Hepatic stellate cell (primary cell): ENCODE measurements at regions not wholly inside any gene's neighbourhood (a gene's known extent, or its start where the extent isn't known, plus 50 kb on each side); places are given as distances from the start of the nearest gene placed in this dataset.
A peak's percentile ranks its signal among the peaks of the same experiment; 100 is the strongest.

Experiments
- DNase-seq: peaks from one replicate; pipeline ENCODE4 v3.0.0; 2011; ENCODE audit warnings: low spot score

DNA sequence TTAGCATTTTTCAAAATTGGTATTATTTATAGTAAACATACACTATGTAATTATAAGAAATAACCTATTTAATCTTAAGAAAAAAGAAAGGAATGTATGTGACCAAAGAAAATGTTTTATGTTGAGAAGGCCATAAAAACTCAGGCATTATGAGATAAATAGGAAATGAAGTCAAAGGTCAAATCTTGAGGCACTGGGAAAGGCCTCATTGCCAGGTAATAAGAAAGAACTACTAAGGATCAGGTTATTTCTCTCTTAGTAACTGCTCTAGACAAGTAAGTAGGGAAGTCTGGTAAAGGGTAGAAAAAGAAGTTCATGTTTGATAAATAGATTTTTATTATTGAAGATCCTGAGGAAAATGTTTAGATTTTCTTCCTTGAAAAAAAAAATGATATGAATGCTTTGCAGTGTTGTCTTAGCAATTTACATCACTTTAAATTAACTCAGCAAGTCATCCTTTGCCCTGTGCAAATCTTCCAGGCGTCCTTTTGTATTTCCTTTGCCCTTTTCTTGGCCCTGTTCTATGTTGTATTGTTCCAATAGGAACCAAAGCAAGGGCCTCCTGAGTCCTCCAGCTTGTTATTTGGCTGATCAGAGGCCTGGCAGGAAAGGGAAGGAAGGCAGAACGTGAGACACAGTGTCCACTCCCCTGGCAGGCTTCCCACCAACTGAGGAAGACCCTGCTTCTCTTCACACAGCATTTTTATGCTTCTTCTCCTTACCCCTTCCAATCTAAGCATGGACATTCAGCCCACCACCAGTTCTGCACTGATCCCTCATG, 260.4 kb upstream of the MIR17HG start:
- no peak for DNase-seq

DNA sequence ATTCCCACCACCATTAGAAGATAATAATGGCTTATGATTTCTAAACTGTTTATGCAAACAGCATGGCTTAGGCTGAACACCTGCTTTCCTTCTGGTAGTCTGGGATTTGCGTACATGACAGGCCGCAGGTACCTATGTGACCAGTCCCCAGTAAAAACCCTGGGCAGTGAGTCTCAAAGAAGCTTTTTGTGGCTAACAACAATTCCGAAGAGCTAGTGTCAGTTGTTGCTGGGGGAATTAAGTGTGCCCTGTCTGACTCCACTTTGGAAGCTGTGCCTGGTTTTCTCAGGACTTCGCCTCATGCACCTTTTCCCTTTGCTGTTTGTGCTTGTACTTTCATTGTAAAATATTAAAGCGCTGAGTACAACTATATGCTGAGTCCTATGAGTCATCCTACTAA, 250.2 kb upstream of the MIR17HG start:
- no peak for DNase-seq

DNA sequence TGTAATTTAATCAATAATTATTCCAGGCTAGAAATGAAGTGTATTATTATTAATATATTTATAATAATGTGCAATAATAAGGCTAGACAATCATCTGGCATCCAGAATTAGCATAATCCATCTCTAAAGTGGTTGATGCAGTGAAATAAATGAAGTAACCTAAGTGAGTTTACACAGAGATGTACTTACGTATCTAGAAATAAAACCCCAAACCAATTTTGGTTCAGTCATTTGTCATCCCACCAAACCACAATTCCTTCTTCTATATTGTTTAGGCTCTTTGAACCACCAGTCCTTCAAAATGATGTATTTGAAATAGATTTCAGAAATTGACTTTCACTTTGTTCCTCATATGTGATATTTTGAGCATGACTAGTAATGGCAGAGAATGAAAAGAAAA, 247.6 kb upstream of the MIR17HG start:
- no peak for DNase-seq

DNA sequence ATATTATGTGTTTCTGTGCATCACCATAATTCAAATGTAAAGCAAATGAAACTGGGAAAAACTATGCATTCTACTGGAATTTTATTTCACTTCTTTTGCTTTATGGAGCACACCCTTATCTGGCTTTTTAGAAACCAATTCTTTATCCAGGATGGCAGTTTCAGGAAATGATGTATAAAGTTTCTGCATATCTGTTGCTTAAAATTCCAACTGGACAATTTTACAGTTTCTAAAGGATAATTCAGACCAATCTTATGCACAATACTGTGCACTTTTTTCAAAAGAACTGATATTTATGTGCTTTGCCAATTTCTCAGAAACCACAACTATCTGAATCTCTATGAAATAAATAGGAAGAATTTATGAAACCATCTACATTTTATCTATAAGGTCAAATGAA, 246.5 kb upstream of the MIR17HG start:
- DNase-seq, result no peak

DNA sequence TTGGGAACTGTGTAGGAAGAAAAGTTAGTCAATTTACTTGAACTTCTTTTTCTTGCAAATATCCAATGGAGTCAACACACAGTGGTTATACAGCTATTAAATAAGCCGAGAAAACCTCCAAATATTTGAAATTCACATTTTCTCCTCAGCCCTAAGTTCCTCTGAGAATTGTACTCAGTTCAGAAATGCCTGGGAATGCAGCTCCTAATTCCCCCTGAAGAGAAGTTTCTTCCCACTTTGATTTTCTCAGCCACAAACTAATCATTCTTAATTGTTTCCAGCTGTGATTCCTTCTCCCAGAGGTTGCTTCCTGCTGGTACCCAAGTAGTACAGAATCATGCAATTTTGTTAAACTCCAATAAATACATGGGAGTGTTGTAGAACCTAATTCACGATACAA, 246.1 kb upstream of the MIR17HG start:
- DNase-seq, result no peak

DNA sequence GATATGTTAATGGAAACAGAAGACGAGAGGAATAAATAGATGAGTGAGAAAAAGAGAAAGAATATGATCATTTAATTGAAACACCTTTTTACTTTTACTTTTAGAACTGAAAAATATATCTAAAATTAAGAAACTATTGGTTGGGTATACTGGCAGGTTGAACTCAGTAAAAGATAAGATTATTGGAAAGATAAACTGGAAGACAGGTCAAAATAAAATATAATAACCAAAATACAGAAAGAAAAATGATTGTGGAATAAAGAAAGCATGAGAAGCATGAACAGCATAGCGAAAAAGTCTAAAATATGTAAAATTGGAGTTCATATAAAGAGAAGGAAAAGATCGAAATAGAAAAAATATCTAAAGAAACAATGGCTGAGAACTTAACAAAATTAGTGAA, 242.2 kb upstream of the MIR17HG start:
- no peak for DNase-seq

DNA sequence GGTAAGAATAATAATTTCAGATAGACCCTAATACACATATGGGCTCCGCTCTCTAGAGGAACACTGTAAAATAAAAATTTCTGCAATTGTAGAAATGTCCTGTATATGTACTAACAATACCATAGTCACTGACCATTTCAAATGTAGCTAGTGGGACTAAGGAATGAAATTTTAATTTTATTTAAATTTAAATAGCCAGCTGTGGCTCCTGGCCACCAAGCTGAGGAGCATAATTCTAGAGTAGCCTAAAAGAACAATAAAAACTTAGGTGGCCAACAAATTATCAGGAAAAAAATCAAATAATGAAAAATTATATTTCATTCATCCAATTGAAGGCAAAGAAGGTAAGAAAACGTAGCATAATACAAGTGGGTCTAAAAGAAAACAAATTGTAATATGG, 240.9 kb upstream of the MIR17HG start:
- no peak for DNase-seq

DNA sequence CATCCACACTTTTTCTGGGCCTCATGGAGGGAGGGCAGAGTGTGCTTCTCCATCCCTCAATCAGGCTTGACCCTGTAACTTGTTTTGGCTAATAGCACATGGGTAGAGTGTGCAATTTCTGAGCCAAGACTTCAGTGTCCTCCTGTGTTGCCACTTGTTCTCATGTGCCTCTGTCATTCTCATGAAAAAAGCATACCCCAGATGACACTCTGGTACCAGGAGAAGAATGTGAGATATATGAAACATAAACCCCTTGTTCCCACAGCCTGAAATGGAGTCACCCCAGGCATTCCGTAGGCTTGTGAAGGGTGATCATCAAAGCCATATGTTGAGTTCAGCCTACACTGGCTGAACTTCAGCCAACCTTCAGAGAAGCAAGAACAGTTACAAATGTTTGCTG, 239.2 kb upstream of the MIR17HG start:
- no peak for DNase-seq

DNA sequence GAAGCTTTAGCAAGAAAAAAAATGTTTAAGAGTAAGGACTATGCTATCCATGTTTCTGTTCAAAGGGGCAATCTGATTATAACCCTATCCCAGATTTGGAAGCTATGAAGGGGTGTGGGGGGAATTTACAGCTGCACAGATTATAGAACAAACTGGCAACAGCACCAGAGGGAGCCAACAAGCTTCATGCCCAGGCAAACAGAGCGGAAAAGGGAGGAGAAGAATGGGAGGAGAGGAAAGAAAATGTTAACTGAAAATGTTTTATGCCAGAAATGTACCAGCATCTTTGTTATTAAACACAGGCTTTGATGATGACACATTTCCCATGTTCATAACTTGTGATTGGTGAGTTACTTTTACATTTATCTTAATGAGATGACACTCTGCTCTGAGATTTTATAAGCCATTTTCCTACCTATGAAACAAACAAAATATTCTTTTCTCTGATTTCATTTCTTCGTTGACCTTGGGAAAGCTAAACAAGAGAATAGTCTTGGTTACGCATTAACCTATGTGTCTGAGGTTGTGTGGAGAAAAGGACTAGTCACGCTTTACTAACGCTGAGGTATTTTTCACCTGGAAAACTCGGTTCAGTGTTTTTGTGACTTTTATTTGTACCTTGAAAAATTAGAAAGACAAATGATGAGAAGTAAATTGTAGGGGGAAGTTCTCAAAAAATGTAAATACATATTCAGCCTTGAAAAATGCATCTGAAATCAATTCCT, 235.8 kb upstream of the MIR17HG start:
- no peak for DNase-seq

DNA sequence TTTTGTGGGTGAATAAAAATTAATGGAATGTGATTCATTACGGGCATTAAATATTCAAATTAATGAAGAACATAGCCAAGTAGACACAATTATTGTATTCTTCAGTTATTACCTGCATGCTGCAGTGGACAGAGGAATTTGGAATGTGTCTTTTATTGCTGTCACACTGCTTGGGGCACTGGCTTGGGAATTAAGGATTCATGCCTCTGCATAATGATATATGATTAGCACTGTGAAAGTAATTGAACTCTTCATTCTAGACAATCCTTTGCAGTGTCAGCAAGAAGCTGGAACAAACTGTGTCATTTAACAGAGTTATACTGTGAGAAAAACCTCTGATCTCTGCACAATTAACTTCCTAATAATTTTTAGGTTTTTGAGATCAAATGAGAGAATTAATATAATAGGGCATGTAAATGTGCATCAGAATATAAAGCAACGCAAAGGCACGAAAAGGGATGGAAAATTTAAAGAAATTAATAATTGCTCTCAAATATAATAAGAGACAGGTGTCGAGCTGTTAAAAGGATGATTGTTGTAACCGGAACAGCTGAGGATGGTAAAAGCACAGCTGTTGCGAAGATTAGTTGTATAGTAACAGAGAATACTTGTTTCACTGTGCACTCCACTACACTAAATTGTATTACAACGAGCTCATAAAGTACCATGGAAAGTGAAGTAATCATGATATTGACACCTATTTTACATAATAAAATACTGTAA, 235.1 kb upstream of the MIR17HG start:
- no peak for DNase-seq

DNA sequence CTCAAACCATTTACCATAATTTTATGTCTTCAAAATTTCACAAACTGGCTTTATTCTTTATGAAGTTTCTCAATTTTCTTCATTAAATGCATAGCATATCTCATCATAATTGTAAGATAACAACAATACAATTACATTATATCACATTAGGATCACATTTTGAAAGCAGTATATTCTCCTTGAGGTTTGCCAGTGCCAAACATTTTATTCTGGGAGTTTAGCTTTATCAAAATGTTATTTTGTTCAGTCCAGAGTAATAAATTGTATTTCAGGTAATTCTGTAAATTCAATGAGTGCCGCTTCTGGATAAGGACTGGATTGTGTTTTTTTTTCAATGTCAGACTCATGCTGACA, 234.6 kb upstream of the MIR17HG start:
- no peak for DNase-seq

DNA sequence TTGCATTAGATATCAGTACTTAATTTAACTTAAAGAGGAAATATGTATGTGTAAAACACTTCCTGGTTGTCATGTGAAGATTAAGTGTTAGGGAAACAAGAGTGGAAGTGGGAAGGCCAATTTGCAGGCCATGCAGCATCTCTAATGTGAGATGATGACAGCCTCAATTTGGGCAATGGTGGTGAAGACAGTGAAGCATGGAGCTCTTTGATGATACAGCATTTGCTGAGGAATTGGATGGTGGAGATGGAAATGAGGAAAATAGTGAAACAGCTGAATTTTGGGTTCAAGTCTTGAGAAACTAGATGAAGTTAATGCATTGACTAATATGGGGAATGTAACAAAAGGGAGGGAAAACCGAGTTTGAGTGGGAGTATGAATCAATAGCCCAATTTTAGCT, 231.7 kb upstream of the MIR17HG start:
- DNase-seq, result no peak

DNA sequence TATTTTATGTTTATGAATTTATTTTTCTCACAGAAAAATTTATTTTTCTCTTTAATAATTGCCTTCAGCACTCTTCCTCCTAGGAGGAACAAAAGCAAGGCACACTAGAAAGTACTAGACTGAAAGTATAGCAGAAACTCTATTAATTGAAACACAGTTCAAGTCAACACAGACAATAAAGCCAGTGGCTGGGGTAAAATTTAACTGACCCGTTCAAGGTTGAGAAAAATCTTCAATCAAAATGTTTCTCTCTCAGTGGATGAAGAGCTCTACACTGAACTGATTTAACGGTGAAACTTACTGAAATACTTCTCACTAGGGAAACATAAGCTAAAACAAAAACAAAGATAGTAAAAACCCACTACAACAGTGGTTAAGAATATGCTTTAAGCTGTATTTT, 230.1 kb upstream of the MIR17HG start:
- no peak for DNase-seq

DNA sequence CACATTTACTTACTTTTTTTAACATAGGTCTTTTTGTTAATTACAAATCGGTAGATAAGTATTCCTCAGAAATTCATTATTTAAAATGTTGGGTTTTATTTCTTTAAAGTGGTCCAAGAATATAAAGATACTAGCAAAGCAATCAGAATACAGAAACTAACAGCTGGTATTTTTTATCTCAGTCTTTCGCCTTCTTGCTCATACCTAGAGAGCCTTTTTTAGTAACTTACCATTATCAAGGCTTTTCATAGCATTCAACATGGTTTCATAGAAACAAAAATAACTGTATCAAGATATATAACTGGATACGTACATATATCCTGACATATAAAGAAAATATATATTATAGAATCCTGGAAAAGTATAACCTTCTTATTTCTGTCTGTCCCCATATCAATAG, 227.8 kb upstream of the MIR17HG start:
- DNase-seq, result no peak

DNA sequence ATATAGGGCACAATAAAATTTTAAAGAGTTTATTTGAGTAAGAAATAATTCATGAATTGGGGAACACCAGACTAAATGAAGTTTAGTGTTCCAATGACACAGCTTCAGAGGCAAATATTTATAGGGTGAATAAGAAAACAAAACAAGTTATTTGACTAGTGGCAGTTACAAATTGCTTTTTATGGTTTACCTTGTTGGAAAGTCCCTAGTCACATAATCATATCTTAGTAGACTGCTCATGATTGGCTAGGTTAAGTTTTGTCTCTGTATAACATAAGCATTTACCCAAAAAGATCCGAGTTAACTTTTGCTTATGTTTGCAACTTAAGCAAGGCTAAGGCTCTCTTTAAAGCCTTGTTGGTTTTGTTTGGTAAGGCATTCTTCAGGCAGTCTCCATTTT, 224.7 kb upstream of the MIR17HG start:
- DNase-seq, result no peak

DNA sequence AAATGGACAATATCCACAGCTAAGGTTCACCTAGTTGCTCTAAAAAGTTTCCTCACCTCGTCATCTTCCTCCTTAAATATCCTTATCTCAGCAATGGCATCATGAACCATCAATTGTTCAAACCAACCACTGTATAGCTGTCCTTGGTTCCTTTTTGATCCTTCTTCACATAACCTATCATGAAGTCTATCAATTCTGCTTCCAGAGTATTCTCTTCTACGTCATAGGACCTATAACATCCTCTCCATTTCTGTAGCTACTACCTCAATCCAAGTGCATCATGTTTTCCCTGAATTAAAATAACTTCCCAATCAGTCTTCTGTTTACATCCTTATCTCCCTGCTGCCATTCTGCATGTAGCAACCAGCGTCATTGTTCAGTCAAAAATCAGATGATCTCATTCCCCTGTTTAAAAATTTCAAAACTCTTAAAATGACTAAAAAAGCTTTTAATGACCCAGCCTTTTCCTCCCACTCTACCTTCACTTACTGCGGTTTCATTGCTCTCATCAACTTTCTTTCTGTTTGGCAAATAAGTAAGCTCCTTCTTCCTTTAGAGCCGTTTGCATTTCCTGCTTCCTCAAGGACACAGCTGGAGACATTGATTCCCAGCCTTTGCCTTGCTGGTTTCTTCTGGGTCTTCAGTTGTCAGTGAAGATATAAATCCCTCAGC, 223.9 kb upstream of the MIR17HG start:
- no peak for DNase-seq

DNA sequence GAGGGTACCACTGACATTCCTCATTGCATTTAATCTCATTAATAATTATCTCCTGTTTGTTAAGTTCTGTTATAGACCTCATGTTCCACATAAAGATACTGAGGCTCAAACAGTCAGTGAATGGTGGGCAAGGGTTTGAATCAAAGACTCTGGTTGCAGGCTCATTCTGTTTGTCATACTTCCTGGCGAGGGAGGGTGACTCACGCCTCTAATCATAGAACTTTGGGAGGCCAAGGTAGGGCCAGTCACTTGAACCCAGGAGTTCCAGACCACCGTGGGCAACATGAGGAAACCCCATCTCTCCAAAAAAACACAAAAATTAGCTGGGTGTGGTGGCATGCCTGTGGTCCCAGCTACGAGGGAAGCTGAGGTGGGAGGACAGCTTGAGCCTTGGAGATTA, 220.7 kb upstream of the MIR17HG start:
- DNase-seq, result no peak

DNA sequence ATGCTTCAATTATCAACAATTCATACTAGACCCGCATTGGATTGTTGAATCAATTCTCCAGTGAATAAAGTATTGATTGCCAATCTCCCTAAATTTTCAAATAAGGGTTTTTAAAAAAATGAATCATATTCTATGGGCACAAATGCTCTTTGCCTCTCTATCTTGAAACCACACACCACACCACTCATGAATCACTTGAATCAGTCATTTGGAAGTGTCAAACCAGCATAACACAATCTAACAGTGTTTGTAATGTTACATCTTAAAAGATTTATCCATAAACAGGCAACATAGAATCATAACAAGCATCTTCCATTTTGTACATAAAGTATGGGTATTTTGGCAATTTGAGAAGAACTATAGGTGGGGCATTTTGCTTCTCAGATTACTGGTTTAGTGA, 219.5 kb upstream of the MIR17HG start:
- no peak for DNase-seq

DNA sequence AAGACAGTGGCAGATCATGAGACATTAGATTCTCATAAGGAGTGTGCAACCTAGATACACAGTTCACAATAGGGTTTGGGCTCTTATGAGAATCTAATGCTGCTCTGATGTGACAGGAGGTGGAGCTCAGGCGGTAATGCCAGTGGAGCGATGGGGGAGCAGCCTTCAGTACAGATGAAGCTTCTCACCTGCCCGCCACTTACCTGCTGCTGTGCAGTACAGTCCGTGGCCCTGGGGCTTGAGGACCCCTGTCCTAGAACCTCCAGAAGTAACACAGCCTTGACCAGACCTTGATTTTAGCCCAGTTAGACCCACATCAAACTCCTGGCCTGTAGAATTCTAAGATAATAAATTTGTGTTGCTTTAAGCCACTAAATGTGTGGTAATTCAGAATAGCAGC, 215.1 kb upstream of the MIR17HG start:
- DNase-seq, result no peak

DNA sequence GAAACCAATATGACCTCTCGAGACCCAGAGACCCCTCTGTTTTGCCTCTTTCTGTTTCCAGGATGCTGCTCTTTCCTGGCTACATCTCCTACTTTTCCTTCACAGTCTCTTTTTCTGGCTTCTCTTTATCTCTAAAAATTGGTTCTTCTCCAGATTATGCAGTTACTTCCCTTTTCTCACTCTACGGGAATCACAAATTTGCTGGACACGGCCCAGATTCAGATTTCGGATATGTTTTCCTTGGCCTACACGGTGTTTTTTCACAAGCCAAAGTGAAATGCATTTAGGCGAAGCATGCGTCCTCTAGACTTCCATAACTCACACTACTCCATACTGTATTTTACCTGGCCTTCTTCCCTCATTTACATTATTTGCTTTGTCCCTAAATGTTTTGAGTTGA, 214.7 kb upstream of the MIR17HG start:
- DNase-seq, result no peak

DNA sequence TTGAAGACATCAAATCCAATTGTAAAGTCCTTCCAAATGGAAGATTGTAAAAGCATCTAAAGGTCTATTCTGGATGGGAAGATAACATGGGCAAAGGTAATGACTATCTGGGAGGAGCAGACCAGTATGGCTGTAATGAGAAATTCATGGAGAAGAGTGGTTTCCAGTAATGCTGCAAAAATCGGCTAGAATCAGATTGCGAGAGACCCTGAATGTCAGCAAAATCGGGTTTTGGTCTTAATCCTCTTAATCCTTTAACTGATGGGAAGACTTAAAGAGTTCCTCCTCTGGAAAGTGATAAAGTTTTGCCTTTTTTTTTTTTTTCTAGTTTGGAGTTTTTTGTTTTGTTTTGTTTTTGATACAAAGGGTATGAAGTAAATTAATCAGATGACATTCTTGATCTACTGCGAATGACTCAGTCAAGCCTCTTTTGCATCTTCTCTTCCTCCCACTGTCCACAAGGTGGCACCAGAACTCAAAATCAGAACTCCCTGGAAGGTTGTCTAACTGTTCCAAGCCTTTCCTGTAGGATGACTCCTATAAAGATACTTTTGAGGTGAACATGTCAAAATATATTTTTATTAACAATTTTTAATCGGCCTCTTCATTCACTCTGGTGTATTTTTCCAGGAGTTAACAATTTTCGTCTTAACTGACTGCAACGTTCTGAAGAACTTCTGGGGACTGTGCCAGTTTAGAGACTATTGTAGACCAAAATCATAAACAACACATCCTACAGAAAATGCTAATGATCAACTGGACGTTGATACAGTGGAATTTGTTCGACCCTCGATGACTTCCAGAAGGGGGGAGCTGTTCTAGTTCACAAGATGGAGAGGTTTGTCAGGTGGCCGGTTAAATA, 213.3 kb upstream of the MIR17HG start:
- DNase-seq, result peak; percentile 12

DNA sequence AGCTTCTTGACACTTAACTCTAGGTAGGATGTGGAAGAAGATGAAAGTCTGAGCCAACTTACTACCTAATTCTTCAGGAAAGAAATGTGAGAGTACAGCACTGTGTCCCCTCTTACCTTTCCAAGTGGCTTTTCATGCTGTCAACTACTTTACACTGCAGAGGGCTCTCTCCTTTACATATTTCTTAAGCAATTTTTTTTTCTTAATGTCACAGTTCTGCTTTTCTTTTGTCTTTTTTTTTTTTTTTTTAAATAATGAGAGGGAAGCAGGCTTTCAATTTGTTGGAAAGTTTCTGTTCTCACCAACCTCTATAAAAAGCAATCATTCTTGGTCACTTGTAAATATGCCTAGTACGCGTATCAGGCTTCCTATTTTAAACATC, 212.7 kb upstream of the MIR17HG start:
- DNase-seq, result no peak
